OCI-LY3 (cell line): ENCODE measurements at regions not wholly inside any gene's neighbourhood (a gene's known extent, or its start where the extent isn't known, plus 50 kb on each side); places are given as distances from the start of the nearest gene placed in this dataset.

Experiments
- CTCF ChIP-seq: fragments of 200-600, 300-600 bp; sonication (generic); IDR thresholded peaks from 2 replicates; pipeline ENCODE4 v1.5.1; 2014; ENCODE audit warnings: antibody characterized with exemption, low read length, low read depth
- EZH2phosphoT487 ChIP-seq: fragments of 200-600 bp; shearing (Covaris generic); IDR thresholded peaks from 2 replicates; pipeline ENCODE4 v1.6.1; 2018; ENCODE audit warnings: antibody characterized with exemption, mixed run types, low read depth

- TF ChIP-seq CTCF = no peak
- TF ChIP-seq EZH2phosphoT487 = no peak
Observed at GRCh38 chr9:84617411-84618029, 52.0 kb upstream of the NTRK2 start.
